PC-3 (cell line): ENCODE measurements at regions not wholly inside any gene's neighbourhood (a gene's known extent, or its start where the extent isn't known, plus 50 kb on each side); places are given as distances from the start of the nearest gene placed in this dataset.

Experiments used
- ATAC-seq: fragments of 200-7000 bp; cut with Tn5 transposase; 2 replicates; pipeline ENCODE4 v1.9.1; 2020; ENCODE audit warnings: mild to moderate bottlenecking, moderate library complexity
- BruUV-seq: library from RNA; stranded (reverse); fragments of 400-500 nt; replicated peaks from 2 replicates; lab custom pipeline; 2021; lab: Mats Ljungman, UMichigan
- CTCF ChIA-PET: fragments of 300-600 bp; sonication (Branson Sonifier 250); formaldehyde crosslinking; loops from one replicate; lab custom pipeline; 2022; ENCODE audit warnings: antibody characterized with exemption; lab: Charles Lee
- POLR2A ChIA-PET: fragments of 300-600 bp; sonication (Branson Sonifier 250); formaldehyde crosslinking; loops from one replicate; lab custom pipeline; 2022; ENCODE audit warnings: antibody characterized with exemption; ENCODE audit not compliant: unreplicated experiment; lab: Charles Lee
- DNase-seq: peaks from one replicate; pipeline ENCODE4 v3.0.0-alpha.2; 2015
- H2AFZ ChIP-seq: fragments of 300-600 bp; sonication (generic); 2 replicates; pipeline ENCODE4 v1.6.0; 2016; ENCODE audit warnings: antibody characterized with exemption, low read length
- H3F3A ChIP-seq: fragments of 300-600 bp; sonication (generic); one replicate; pipeline ENCODE4 v1.6.0; 2017; ENCODE audit warnings: antibody characterized with exemption, low read length, control low read depth, mild to moderate bottlenecking; ENCODE audit not compliant: unreplicated experiment
- H3K27ac ChIP-seq: fragments of 300-600 bp; sonication (generic); 2 replicates; pipeline ENCODE4 v1.5.1; 2016; ENCODE audit warnings: mild to moderate bottlenecking, low read length
- H3K27me3 ChIP-seq: fragments of 300-600 bp; sonication (generic); 2 replicates; pipeline ENCODE4 v1.6.1; 2016; ENCODE audit warnings: low read length, mixed read lengths
- H3K36me3 ChIP-seq: fragments of 300-600 bp; sonication (generic); 2 replicates; pipeline ENCODE4 v1.6.1; 2016; ENCODE audit warnings: low read depth, mixed run types, low read length, mixed read lengths
- H3K4me1 ChIP-seq: fragments of 300-600 bp; sonication (generic); 2 replicates; pipeline ENCODE4 v1.5.1; 2016; ENCODE audit warnings: low read length; ENCODE audit not compliant: insufficient read depth
- H3K4me2 ChIP-seq: fragments of 300-600 bp; sonication (generic); 2 replicates; pipeline ENCODE4 v1.6.0; 2016; ENCODE audit warnings: low read length
- H3K4me3 ChIP-seq: fragments of 300-600 bp; sonication (generic); 2 replicates; pipeline ENCODE4 v1.5.1; 2016; ENCODE audit warnings: mild to moderate bottlenecking, low read length, mixed read lengths
- H3K79me2 ChIP-seq: fragments of 300-600 bp; sonication (generic); 2 replicates; pipeline ENCODE4 v1.6.1; 2017; ENCODE audit warnings: low read length, mixed read lengths
- H3K9ac ChIP-seq: fragments of 300-600 bp; sonication (generic); 2 replicates; pipeline ENCODE4 v1.6.0; 2016; ENCODE audit warnings: mild to moderate bottlenecking, low read length
- H3K9me2 ChIP-seq: fragments of 300-600 bp; sonication (generic); replicated peaks from 2 replicates; pipeline ENCODE4 v1.6.1; 2016; ENCODE audit warnings: mixed run types, low read length, mixed read lengths
- H3K9me3 ChIP-seq: fragments of 300-600 bp; sonication (generic); 2 replicates; pipeline ENCODE4 v1.6.1; 2016; ENCODE audit warnings: low read length, mixed read lengths
- H4K20me1 ChIP-seq: fragments of 300-600 bp; sonication (generic); 2 replicates; pipeline ENCODE4 v1.6.1; 2016; ENCODE audit warnings: low read length, mixed read lengths
- EZH2 ChIP-seq: fragments of 300-600 bp; sonication (generic); IDR thresholded peaks from one replicate; pipeline ENCODE4 v1.6.1; 2017; ENCODE audit warnings: antibody characterized with exemption, mild to moderate bottlenecking, low read length; ENCODE audit not compliant: unreplicated experiment
- EZH2phosphoT487 ChIP-seq: fragments of 300-600 bp; sonication (generic); IDR thresholded peaks from 2 replicates; pipeline ENCODE4 v1.6.1; 2018; ENCODE audit warnings: mild to moderate bottlenecking, antibody characterized with exemption, low read length, borderline replicate concordance
- intact Hi-C: fragments of 100-400 bp; cut with micrococcal nuclease; formaldehyde crosslinking; loops from 2 replicates; pipeline ENCODE4 v1.9.0; 2023
- TF ChIP-seq, protein P1 (sequence below): fragments of 300-600 bp; sonication (generic); conservative IDR thresholded peaks from 2 replicates; pipeline ENCODE4 v1.5.1; 2017; ENCODE audit warnings: antibody characterized with exemption, low read depth, mild to moderate bottlenecking, low read length

DNA sequence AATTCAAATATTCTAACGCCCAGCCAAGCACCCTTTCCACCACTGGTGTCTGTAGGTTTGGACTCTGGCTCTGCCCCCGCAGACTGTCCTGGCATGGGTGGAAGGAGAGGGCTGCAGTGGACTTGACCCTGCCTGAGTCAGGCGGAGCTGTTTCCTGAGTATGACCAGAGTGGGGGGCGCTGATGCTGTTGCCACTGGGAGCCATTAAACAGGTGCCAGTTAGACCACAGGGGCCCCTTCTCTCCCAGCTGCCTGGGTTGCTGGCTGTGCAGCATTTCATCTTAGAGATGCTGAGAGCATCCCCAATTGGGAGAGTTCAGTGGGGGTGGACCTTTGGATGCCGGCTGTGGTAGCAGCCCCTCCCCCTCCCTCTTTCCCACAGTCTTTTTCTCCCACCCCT lies 539.5 kb downstream of the MATN1 start:
- intact Hi-C loops = no loop called here
- no peaks in the 10 kb centered on the region for H3K79me2 ChIP-seq
- H3K27ac ChIP-seq = no peak overlapping the region
- DNase-seq (no peak), ATAC-seq (no peak)
- TF ChIP-seq EZH2phosphoT487 (no peak), EZH2 (no peak)
- TF ChIP-seq, protein P1, sequence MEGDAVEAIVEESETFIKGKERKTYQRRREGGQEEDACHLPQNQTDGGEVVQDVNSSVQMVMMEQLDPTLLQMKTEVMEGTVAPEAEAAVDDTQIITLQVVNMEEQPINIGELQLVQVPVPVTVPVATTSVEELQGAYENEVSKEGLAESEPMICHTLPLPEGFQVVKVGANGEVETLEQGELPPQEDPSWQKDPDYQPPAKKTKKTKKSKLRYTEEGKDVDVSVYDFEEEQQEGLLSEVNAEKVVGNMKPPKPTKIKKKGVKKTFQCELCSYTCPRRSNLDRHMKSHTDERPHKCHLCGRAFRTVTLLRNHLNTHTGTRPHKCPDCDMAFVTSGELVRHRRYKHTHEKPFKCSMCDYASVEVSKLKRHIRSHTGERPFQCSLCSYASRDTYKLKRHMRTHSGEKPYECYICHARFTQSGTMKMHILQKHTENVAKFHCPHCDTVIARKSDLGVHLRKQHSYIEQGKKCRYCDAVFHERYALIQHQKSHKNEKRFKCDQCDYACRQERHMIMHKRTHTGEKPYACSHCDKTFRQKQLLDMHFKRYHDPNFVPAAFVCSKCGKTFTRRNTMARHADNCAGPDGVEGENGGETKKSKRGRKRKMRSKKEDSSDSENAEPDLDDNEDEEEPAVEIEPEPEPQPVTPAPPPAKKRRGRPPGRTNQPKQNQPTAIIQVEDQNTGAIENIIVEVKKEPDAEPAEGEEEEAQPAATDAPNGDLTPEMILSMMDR = no peak
- H3K9me3 ChIP-seq = no peaks in the 10 kb centered on the region
- H3K9ac ChIP-seq = no peak overlapping the region
- no peaks in the 10 kb centered on the region for H4K20me1 ChIP-seq
- BruUV-seq = no TSS peak
- CTCF ChIA-PET = no interaction called here
- POLR2A ChIA-PET = no interaction called here
- H3F3A ChIP-seq = no peaks in the 10 kb centered on the region
- no peak overlapping the region for H3K4me2 ChIP-seq
- no peak overlapping the region for H2AFZ ChIP-seq
- no peaks in the 10 kb centered on the region for H3K9me2 ChIP-seq
- H3K36me3 ChIP-seq = no peaks in the 10 kb centered on the region
- no peak overlapping the region for H3K4me3 ChIP-seq
- peaks cover 13% of the 10 kb centered on the region for H3K27me3 ChIP-seq
- no peaks in the 10 kb centered on the region for H3K4me1 ChIP-seq

GRCh38 chr1:30183006-30183405 lies 540.4 kb downstream of the MATN1 start:
- CTCF ChIA-PET = no interaction called here
- BruUV-seq = no TSS peak
- H3K9me3 ChIP-seq = no peaks in the 10 kb centered on the region
- H3K27ac ChIP-seq = no peak overlapping the region
- intact Hi-C loops = no loop called here
- no peaks in the 10 kb centered on the region for H3K9me2 ChIP-seq
- POLR2A ChIA-PET = no interaction called here
- ATAC-seq = no peak
- no peak overlapping the region for H3K4me2 ChIP-seq
- TF ChIP-seq EZH2 = no peak
- no peak for TF ChIP-seq EZH2phosphoT487
- TF ChIP-seq, protein P1 = no peak
- peaks cover 13% of the 10 kb centered on the region for H3K27me3 ChIP-seq
- no peaks in the 10 kb centered on the region for H3K79me2 ChIP-seq
- H3F3A ChIP-seq = no peaks in the 10 kb centered on the region
- H3K9ac ChIP-seq = no peak overlapping the region
- H3K36me3 ChIP-seq = no peaks in the 10 kb centered on the region
- no peaks in the 10 kb centered on the region for H3K4me1 ChIP-seq
- no peaks in the 10 kb centered on the region for H4K20me1 ChIP-seq
- no peak overlapping the region for H3K4me3 ChIP-seq
- H2AFZ ChIP-seq = no peak overlapping the region
- no peak for DNase-seq

DNA sequence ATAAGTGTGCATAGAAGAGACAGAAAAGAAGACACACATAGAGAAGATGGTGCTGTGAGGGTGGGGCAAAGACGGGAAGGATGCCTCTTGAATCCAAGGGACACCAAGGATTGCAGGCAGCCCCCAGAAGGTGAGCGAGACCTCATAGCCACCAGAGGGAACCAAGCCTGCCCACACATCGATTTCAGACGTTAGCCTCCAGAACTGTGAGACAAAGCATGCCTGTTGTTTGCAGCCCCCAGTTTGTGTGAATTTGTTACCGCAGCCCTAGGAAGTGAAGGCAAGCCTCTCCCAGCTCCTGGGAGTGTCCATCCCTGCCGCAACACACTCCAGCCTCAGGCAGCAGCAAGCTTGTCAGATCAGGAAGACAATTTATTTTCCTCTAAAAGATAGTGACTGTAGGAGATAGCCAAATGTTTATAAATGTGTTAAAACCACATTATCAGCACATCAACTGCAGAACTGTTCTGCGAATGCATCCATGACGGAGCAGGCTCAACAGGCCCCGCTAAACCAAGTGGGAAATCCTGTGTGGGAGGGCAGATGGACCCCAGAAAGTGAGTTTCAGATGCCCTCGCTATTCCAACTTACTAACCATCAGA lies 543.3 kb downstream of the MATN1 start:
- Histone ChIP-seq H2AFZ (no peak overlapping the region), H3K4me1 (no peaks in the 10 kb centered on the region), H3K9me2 (no peaks in the 10 kb centered on the region), H3K27ac (no peak overlapping the region), H3K4me3 (no peak overlapping the region), H3K9ac (no peak overlapping the region), H3K27me3 (peaks cover 18% of the 10 kb centered on the region), H3K9me3 (no peaks in the 10 kb centered on the region), H4K20me1 (no peaks in the 10 kb centered on the region), H3K36me3 (no peaks in the 10 kb centered on the region), H3K79me2 (no peaks in the 10 kb centered on the region), H3K4me2 (no peak overlapping the region), H3F3A (no peaks in the 10 kb centered on the region)
- no peak for DNase-seq
- POLR2A ChIA-PET = no interaction called here
- CTCF ChIA-PET = no interaction called here
- BruUV-seq = no TSS peak
- TF ChIP-seq EZH2phosphoT487 (no peak), EZH2 (no peak)
- TF ChIP-seq, protein P1 = no peak
- intact Hi-C loops = no loop called here
- ATAC-seq = no peak
